ENCODE measurements at regions not wholly inside any gene's neighbourhood (a gene's known extent, or its start where the extent isn't known, plus 50 kb on each side); places are given as distances from the start of the nearest gene placed in this dataset.

- Histone ChIP-seq H3K4me1 (peaks cover 3% of the 10 kb centered on the region in 2 donors), H3K27ac (no peak overlapping the region), H3K27me3 (no peaks in the 10 kb centered on the region), H3K4me3 (replicated peaks in 1 of 3) (no peak overlapping the region), H3K36me3 (no peaks in the 10 kb centered on the region), H3K9me3 (no peaks in the 10 kb centered on the region)
- no peak for TF ChIP-seq POLR2A (IDR thresholded peaks at IDR 0.05)
- TF ChIP-seq, protein P1, sequence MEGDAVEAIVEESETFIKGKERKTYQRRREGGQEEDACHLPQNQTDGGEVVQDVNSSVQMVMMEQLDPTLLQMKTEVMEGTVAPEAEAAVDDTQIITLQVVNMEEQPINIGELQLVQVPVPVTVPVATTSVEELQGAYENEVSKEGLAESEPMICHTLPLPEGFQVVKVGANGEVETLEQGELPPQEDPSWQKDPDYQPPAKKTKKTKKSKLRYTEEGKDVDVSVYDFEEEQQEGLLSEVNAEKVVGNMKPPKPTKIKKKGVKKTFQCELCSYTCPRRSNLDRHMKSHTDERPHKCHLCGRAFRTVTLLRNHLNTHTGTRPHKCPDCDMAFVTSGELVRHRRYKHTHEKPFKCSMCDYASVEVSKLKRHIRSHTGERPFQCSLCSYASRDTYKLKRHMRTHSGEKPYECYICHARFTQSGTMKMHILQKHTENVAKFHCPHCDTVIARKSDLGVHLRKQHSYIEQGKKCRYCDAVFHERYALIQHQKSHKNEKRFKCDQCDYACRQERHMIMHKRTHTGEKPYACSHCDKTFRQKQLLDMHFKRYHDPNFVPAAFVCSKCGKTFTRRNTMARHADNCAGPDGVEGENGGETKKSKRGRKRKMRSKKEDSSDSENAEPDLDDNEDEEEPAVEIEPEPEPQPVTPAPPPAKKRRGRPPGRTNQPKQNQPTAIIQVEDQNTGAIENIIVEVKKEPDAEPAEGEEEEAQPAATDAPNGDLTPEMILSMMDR (IDR thresholded peaks at IDR 0.05): no peak
- intact Hi-C loops (cut with DNase I): loop anchor here (5.0 kb wide), 1 partner anchor 205 kb away; no protein-coding TSS in a partner anchor
- WGBS, 2 donors: 84 to 87% methylated on average over 18 of the region's 18 CpGs
- no peak for DNase-seq
Observed at GRCh38 chr6:168152306-168152963, 73.4 kb upstream of the FRMD1 start.

GRCh38 chr6:168150551-168151320 lies 71.7 kb upstream of the FRMD1 start:
- Histone ChIP-seq H3K27ac (no peak overlapping the region), H3K27me3 (no peaks in the 10 kb centered on the region), H3K4me3 (replicated peaks in 1 of 3) (no peak overlapping the region)

GRCh38 chr6:168149015-168149414 lies 70.0 kb upstream of the FRMD1 start:
- no peak for TF ChIP-seq POLR2A (IDR thresholded peaks at IDR 0.05)
- TF ChIP-seq, protein P1 (IDR thresholded peaks at IDR 0.05): no peak
- peaks cover 3% of the 10 kb centered on the region in 2 donors for H3K4me1 ChIP-seq
- 58 to 68% methylated on average over 14 of the region's 14 CpGs for WGBS, 2 donors
- intact Hi-C loops (cut with DNase I): no loop called here
- no peak overlapping the region for H3K4me3 ChIP-seq (replicated peaks in 1 of 3)
- no peaks in the 10 kb centered on the region for H3K9me3 ChIP-seq
- no peak overlapping the region for H3K27ac ChIP-seq
- DNase-seq: no peak
- no peaks in the 10 kb centered on the region for H3K36me3 ChIP-seq
- H3K27me3 ChIP-seq: no peaks in the 10 kb centered on the region

More at GRCh38 chr6:168150551-168151320, 71.7 kb upstream of the FRMD1 start:
- peaks cover 3% of the 10 kb centered on the region in 2 donors for H3K4me1 ChIP-seq
- WGBS, 2 donors: 50 to 51% methylated on average over 28 of the region's 28 CpGs
- TF ChIP-seq POLR2A (IDR thresholded peaks at IDR 0.05): no peak
- TF ChIP-seq, protein P1 (IDR thresholded peaks at IDR 0.05): peak in 4 of 6 experiments; percentile 58 to 81 (median 66)
- no peaks in the 10 kb centered on the region for H3K9me3 ChIP-seq
- no peaks in the 10 kb centered on the region for H3K36me3 ChIP-seq
- intact Hi-C loops (cut with DNase I): loop anchor here (5.0 kb wide), 1 partner anchor 207 kb away; no protein-coding TSS in a partner anchor
- peak; percentile 17 to 21 for DNase-seq

GRCh38 chr6:168148231-168148849 lies 69.3 kb upstream of the FRMD1 start:
- DNase-seq: no peak
- no peaks in the 10 kb centered on the region for H3K9me3 ChIP-seq
- H3K36me3 ChIP-seq: no peaks in the 10 kb centered on the region
- WGBS, 2 donors: 85 to 87% methylated on average over 14 of the region's 14 CpGs
- TF ChIP-seq, protein P1 (IDR thresholded peaks at IDR 0.05): no peak
- TF ChIP-seq POLR2A (IDR thresholded peaks at IDR 0.05): no peak
- peaks cover 3% of the 10 kb centered on the region in 2 donors for H3K4me1 ChIP-seq
- H3K27ac ChIP-seq: no peak overlapping the region
- no peak overlapping the region for H3K4me3 ChIP-seq (replicated peaks in 1 of 3)
- intact Hi-C loops (cut with DNase I): no loop called here
- no peaks in the 10 kb centered on the region for H3K27me3 ChIP-seq
